22Rv1 (cell line): ENCODE measurements at regions not wholly inside any gene's neighbourhood (a gene's known extent, or its start where the extent isn't known, plus 50 kb on each side); places are given as distances from the start of the nearest gene placed in this dataset.

ENCODE experiments used
- ZFX ChIP-seq: fragments of 450-650 bp; IDR thresholded peaks from 2 replicates; pipeline ENCODE4 v1.6.1; 2017; ENCODE audit warnings: antibody characterized with exemption, borderline replicate concordance
- TF ChIP-seq, protein P1 (sequence below): fragments of 450-650 bp; IDR thresholded peaks from 2 replicates; pipeline ENCODE4 v1.5.1; 2017; ENCODE audit warnings: mild to moderate bottlenecking

DNA sequence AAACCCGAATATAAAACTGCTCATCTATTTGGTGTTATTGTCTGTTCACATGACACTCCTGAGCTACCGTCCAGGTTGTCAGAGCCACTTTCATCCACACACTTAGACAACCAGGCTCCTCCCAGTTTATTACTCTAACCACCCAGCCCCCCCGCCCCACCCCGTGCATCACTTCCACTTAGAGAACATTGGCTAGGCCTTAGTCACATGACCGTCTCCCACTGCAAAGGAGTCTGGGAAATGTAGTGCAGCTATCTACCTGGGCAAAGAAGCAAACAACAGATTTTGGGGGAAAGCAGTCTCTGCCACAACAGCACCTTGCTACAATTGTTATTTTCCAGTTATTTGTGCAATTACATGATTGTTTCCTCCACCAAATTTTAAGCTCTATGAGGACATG, 57.6 kb upstream of the RBPJ start:
- TF ChIP-seq, protein P1, sequence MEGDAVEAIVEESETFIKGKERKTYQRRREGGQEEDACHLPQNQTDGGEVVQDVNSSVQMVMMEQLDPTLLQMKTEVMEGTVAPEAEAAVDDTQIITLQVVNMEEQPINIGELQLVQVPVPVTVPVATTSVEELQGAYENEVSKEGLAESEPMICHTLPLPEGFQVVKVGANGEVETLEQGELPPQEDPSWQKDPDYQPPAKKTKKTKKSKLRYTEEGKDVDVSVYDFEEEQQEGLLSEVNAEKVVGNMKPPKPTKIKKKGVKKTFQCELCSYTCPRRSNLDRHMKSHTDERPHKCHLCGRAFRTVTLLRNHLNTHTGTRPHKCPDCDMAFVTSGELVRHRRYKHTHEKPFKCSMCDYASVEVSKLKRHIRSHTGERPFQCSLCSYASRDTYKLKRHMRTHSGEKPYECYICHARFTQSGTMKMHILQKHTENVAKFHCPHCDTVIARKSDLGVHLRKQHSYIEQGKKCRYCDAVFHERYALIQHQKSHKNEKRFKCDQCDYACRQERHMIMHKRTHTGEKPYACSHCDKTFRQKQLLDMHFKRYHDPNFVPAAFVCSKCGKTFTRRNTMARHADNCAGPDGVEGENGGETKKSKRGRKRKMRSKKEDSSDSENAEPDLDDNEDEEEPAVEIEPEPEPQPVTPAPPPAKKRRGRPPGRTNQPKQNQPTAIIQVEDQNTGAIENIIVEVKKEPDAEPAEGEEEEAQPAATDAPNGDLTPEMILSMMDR = no peak
- TF ChIP-seq ZFX = no peak
